Hepatocyte (in vitro differentiated cells): ENCODE measurements at regions not wholly inside any gene's neighbourhood (a gene's known extent, or its start where the extent isn't known, plus 50 kb on each side); places are given as distances from the start of the nearest gene placed in this dataset.

Source experiments
- DNase-seq: peaks from one replicate; pipeline ENCODE4 v3.0.0-alpha.2; 2016; ENCODE audit warnings: low spot score
- H2AFZ ChIP-seq: fragments of 200-600 bp; sonication (generic); 2 replicates; pipeline ENCODE4 v1.6.0; 2016; ENCODE audit warnings: antibody characterized with exemption, mild to moderate bottlenecking
- H3K27ac ChIP-seq: fragments of 200-600 bp; sonication (generic); 2 replicates; pipeline ENCODE4 v1.5.1; 2016; ENCODE audit warnings: mild to moderate bottlenecking
- H3K27me3 ChIP-seq: fragments of 200-600 bp; sonication (generic); 2 replicates; pipeline ENCODE4 v1.6.1; 2016
- H3K36me3 ChIP-seq: fragments of 200-600 bp; sonication (generic); replicated peaks from 2 replicates; pipeline ENCODE4 v1.5.1; 2016; ENCODE audit warnings: low read depth; ENCODE audit not compliant: insufficient read depth
- H3K4me1 ChIP-seq: fragments of 200-600 bp; sonication (generic); 2 replicates; pipeline ENCODE4 v1.5.1; 2016; ENCODE audit warnings: mild to moderate bottlenecking, moderate library complexity; ENCODE audit not compliant: insufficient read depth
- H3K4me2 ChIP-seq: fragments of 200-600 bp; sonication (generic); 2 replicates; pipeline ENCODE4 v1.6.0; 2016
- H3K4me3 ChIP-seq: fragments of 200-600 bp; sonication (generic); 2 replicates; pipeline ENCODE4 v1.5.1; 2016; ENCODE audit warnings: mild to moderate bottlenecking
- H3K79me2 ChIP-seq: fragments of 200-600 bp; sonication (generic); 2 replicates; pipeline ENCODE4 v1.6.0; 2017; ENCODE audit warnings: mild to moderate bottlenecking
- H3K9me2 ChIP-seq: fragments of 200-600 bp; sonication (generic); replicated peaks from 2 replicates; pipeline ENCODE4 v1.6.0; 2017; ENCODE audit warnings: mild to moderate bottlenecking; ENCODE audit not compliant: insufficient read depth
- H3K9me3 ChIP-seq: fragments of 200-600 bp; sonication (generic); 2 replicates; pipeline ENCODE4 v1.5.1; 2016; ENCODE audit warnings: low read depth, mild to moderate bottlenecking
- H4K20me1 ChIP-seq: fragments of 200-600 bp; sonication (generic); 2 replicates; pipeline ENCODE4 v1.6.0; 2016; ENCODE audit warnings: mild to moderate bottlenecking; ENCODE audit not compliant: insufficient read depth, poor library complexity, severe bottlenecking
- CTCF ChIP-seq: fragments of 200-600 bp; sonication (generic); IDR thresholded peaks from 2 replicates; pipeline ENCODE4 v1.5.1; 2016; ENCODE audit warnings: antibody characterized with exemption, mild to moderate bottlenecking; ENCODE audit not compliant: poor library complexity
- EZH2 ChIP-seq: fragments of 200-600 bp; sonication (generic); IDR thresholded peaks from 2 replicates; pipeline ENCODE4 v1.6.1; 2016; ENCODE audit warnings: antibody characterized with exemption, mild to moderate bottlenecking, borderline replicate concordance
- EZH2phosphoT487 ChIP-seq: fragments of 200-600 bp; sonication (generic); IDR thresholded peaks from one replicate; pipeline ENCODE4 v1.6.1; 2018; ENCODE audit warnings: antibody characterized with exemption, mild to moderate bottlenecking, low read depth, moderate library complexity; ENCODE audit not compliant: unreplicated experiment, severe bottlenecking
- WGBS: methylation state at CpG from one replicate; pipeline ENCODE4 v1.1.6; 2016; ENCODE audit warnings: low lambda C conversion rate; ENCODE audit errors: missing lambda C conversion rate; 5-methylcytosine and 5-hydroxymethylcytosine counted together

- Histone ChIP-seq H4K20me1 (no peaks in the 10 kb centered on the region), H3K27ac (no peak overlapping the region), H3K9me2 (no peaks in the 10 kb centered on the region), H3K9me3 (no peaks in the 10 kb centered on the region), H3K4me3 (no peak overlapping the region), H3K79me2 (no peaks in the 10 kb centered on the region), H3K4me2 (no peak overlapping the region), H3K4me1 (no peaks in the 10 kb centered on the region), H2AFZ (no peak overlapping the region), H3K27me3 (no peaks in the 10 kb centered on the region), H3K36me3 (no peaks in the 10 kb centered on the region)
- TF ChIP-seq EZH2phosphoT487 (no peak), CTCF (no peak), EZH2 (no peak)
- no peak for DNase-seq
- 92% methylated on average over 4 of the region's 4 CpGs for WGBS
These were observed 114.4 kb upstream of the NEBL start for GRCh38 chr10:21011433-21012018.

GRCh38 chr10:21010615-21011014 is 113.5 kb upstream of the NEBL start:
- no peak for TF ChIP-seq CTCF
- no peak for TF ChIP-seq EZH2phosphoT487
- no peak for TF ChIP-seq EZH2
- no peaks in the 10 kb centered on the region for H3K27me3 ChIP-seq
- no peak overlapping the region for H2AFZ ChIP-seq
- no peaks in the 10 kb centered on the region for H3K9me3 ChIP-seq
- H3K4me2 ChIP-seq, result no peak overlapping the region
- DNase-seq, result no peak
- H3K4me1 ChIP-seq, result no peaks in the 10 kb centered on the region
- 91% methylated on average over 3 of the region's 3 CpGs for WGBS
- no peaks in the 10 kb centered on the region for H3K79me2 ChIP-seq
- no peaks in the 10 kb centered on the region for H4K20me1 ChIP-seq
- no peak overlapping the region for H3K27ac ChIP-seq
- no peak overlapping the region for H3K4me3 ChIP-seq
- no peaks in the 10 kb centered on the region for H3K9me2 ChIP-seq
- H3K36me3 ChIP-seq, result no peaks in the 10 kb centered on the region

- Histone ChIP-seq H3K4me2 (no peak overlapping the region), H4K20me1 (no peaks in the 10 kb centered on the region), H3K9me3 (no peaks in the 10 kb centered on the region), H2AFZ (no peak overlapping the region), H3K36me3 (no peaks in the 10 kb centered on the region), H3K4me3 (no peak overlapping the region), H3K27me3 (no peaks in the 10 kb centered on the region), H3K79me2 (no peaks in the 10 kb centered on the region), H3K27ac (no peak overlapping the region), H3K4me1 (no peaks in the 10 kb centered on the region), H3K9me2 (no peaks in the 10 kb centered on the region)
- TF ChIP-seq EZH2 (no peak), CTCF (no peak), EZH2phosphoT487 (no peak)
- DNase-seq, result no peak
- 90% methylated on average over 6 of the region's 6 CpGs for WGBS
These were observed 106.2 kb upstream of the NEBL start for GRCh38 chr10:21003240-21003822.
